Transverse colon (tissue), 4 donors: ENCODE measurements at regions not wholly inside any gene's neighbourhood (a gene's known extent, or its start where the extent isn't known, plus 50 kb on each side); places are given as distances from the start of the nearest gene placed in this dataset.

Source experiments
- DNase-seq: peaks from one replicate; pipeline ENCODE4 v3.0.0-alpha.2; 2019
- H3K27ac ChIP-seq, 4 donors: fragments of 200-600 bp; sonication (generic); 2 replicates each; pipeline ENCODE4 v1.5.1; 2016 to 2018; ENCODE audit warnings: inconsistent platforms in 4 of 4
- H3K27me3 ChIP-seq: fragments of 200-600 bp; sonication (generic); 2 replicates; pipeline ENCODE4 v1.5.1; 2017; ENCODE audit warnings: inconsistent platforms
- H3K36me3 ChIP-seq, 4 donors: fragments of 200-600 bp; sonication (generic); 2 replicates each; pipeline ENCODE4 v1.5.1; 2017 to 2019; ENCODE audit warnings: inconsistent platforms in 4 of 4
- H3K4me1 ChIP-seq, 4 donors: fragments of 200-600 bp; sonication (generic); 2 replicates each; pipeline ENCODE4 v1.5.1; 2017 to 2020; ENCODE audit warnings: inconsistent platforms in 4 of 4
- H3K4me3 ChIP-seq, 4 donors: fragments of 200-600 bp; sonication (generic); 1 replicate in 1 of 4; 2 replicates in 3 of 4; pipeline versions ENCODE4 v1.5.1 to v1.6.1; 2017 to 2019; ENCODE audit warnings: inconsistent platforms in 4 of 4
- H3K9me3 ChIP-seq, 2 donors: fragments of 200-600 bp; sonication (generic); 2 replicates each; pipeline ENCODE4 v1.5.1; 2017 to 2019; ENCODE audit warnings: inconsistent platforms in 2 of 2
- CTCF ChIP-seq, 5 experiments: fragments of 200-600 bp in 3 of 5; fragments of 450-650 bp in 2 of 5; sonication (generic) in 3 of 5; IDR thresholded peaks; 1 replicate in 2 of 5; 2 replicates in 3 of 5; pipeline ENCODE4 v1.5.1; 2016 to 2017; ENCODE audit warnings: antibody characterized with exemption in 5 of 5, inconsistent platforms in 3 of 5, mild to moderate bottlenecking in 2 of 5, moderate library complexity in 1 of 5
- EP300 ChIP-seq: sonication (generic); formaldehyde crosslinking; IDR thresholded peaks from one replicate; pipeline ENCODE4 v1.6.1; 2017; ENCODE audit warnings: antibody characterized with exemption, low read depth
- POLR2A ChIP-seq: fragments of 450-650 bp; IDR thresholded peaks from one replicate; pipeline ENCODE4 v1.6.1; 2016; ENCODE audit warnings: antibody characterized with exemption, mild to moderate bottlenecking, moderate library complexity
- POLR2AphosphoS5 ChIP-seq, 3 donors: sonication (generic); formaldehyde crosslinking; IDR thresholded peaks; one replicate each; pipeline ENCODE4 v1.6.1; 2016; ENCODE audit warnings: antibody characterized with exemption in 3 of 3
- WGBS, 2 donors: methylation state at CpG; one replicate each; pipeline ENCODE4 v1.1.5; 2018; ENCODE audit warnings: low coverage in 1 of 2; 5-methylcytosine and 5-hydroxymethylcytosine counted together
- in situ Hi-C, 4 donors: fragments of 200-750 bp; cut with MboI; loops; one replicate each; pipeline versions ENCODE4 v1.15.0 to v1.15.1; 2017; ENCODE audit warnings: low sequenced_read_pairs in 3 of 4, low pct_ligation_motif_present in 1 of 4, low pct_unique_long_range_greater_than_20kb in 1 of 4
- intact Hi-C: fragments of 100-400 bp; cut with DNase I; formaldehyde crosslinking; loops from one replicate; pipeline ENCODE4 v1.15.1; 2023; ENCODE audit warnings: low total_unique reads

GRCh38 chr2:195124391-195125079 lies 532.5 kb upstream of the SLC39A10 start:
- Histone ChIP-seq H3K4me3 (no peak overlapping the region), H3K36me3 (no peaks in the 10 kb centered on the region), H3K9me3 (no peaks in the 10 kb centered on the region), H3K27ac (no peak overlapping the region), H3K4me1 (no peaks in the 10 kb centered on the region), H3K27me3 (no peaks in the 10 kb centered on the region)
- WGBS, 2 donors: 65 to 78% methylated on average over 2 to 6 of the region's 10 CpGs
- TF ChIP-seq EP300 (no peak), POLR2A (no peak), POLR2AphosphoS5 (IDR thresholded peaks at IDR 0.05) (no peak), CTCF (IDR thresholded peaks at IDR 0.05) (no peak)
- no peak for DNase-seq
- in situ Hi-C loops (no loop called here), intact Hi-C loops (no loop called here)

GRCh38 chr2:195122653-195123052 lies 534.4 kb upstream of the SLC39A10 start:
- no peak for TF ChIP-seq POLR2A
- no peak for TF ChIP-seq EP300
- TF ChIP-seq CTCF (IDR thresholded peaks at IDR 0.05): no peak
- no peak for TF ChIP-seq POLR2AphosphoS5 (IDR thresholded peaks at IDR 0.05)
- no peaks in the 10 kb centered on the region for H3K4me1 ChIP-seq
- DNase-seq: no peak
- H3K36me3 ChIP-seq: no peaks in the 10 kb centered on the region
- H3K9me3 ChIP-seq: no peaks in the 10 kb centered on the region
- WGBS, 2 donors: 81 to 83% methylated on average over 1 of the region's 1 CpG
- H3K4me3 ChIP-seq: no peak overlapping the region
- in situ Hi-C loops (no loop called here), intact Hi-C loops (no loop called here)
- no peak overlapping the region for H3K27ac ChIP-seq
- H3K27me3 ChIP-seq: no peaks in the 10 kb centered on the region

- 38 to 45% methylated on average over 3 of the region's 3 CpGs for WGBS, 2 donors
- no peak overlapping the region for H3K27ac ChIP-seq
- intact Hi-C loops (no loop called here), in situ Hi-C loops (no loop called here)
- H3K36me3 ChIP-seq: no peaks in the 10 kb centered on the region
- H3K4me1 ChIP-seq: no peaks in the 10 kb centered on the region
- TF ChIP-seq POLR2AphosphoS5 (IDR thresholded peaks at IDR 0.05): no peak
- no peak for TF ChIP-seq POLR2A
- TF ChIP-seq CTCF (IDR thresholded peaks at IDR 0.05): no peak
- TF ChIP-seq EP300: no peak
- no peak for DNase-seq
- H3K9me3 ChIP-seq: no peaks in the 10 kb centered on the region
- H3K4me3 ChIP-seq: no peak overlapping the region
- no peaks in the 10 kb centered on the region for H3K27me3 ChIP-seq
These were observed 535.7 kb upstream of the SLC39A10 start for GRCh38 chr2:195121341-195121740.

- Histone ChIP-seq H3K4me3 (no peak overlapping the region), H3K27me3 (no peaks in the 10 kb centered on the region), H3K36me3 (no peaks in the 10 kb centered on the region), H3K9me3 (no peaks in the 10 kb centered on the region), H3K27ac (no peak overlapping the region), H3K4me1 (no peaks in the 10 kb centered on the region)
- intact Hi-C loops: no loop called here
- in situ Hi-C loops: no loop called here
- DNase-seq: no peak
- TF ChIP-seq CTCF (IDR thresholded peaks at IDR 0.05) (no peak), EP300 (no peak), POLR2AphosphoS5 (IDR thresholded peaks at IDR 0.05) (no peak), POLR2A (no peak)
These were observed 537.8 kb upstream of the SLC39A10 start for GRCh38 chr2:195119231-195119630.
